PC-9 (cell line): ENCODE measurements at regions not wholly inside any gene's neighbourhood (a gene's known extent, or its start where the extent isn't known, plus 50 kb on each side); places are given as distances from the start of the nearest gene placed in this dataset.

Source experiments
- CTCF ChIP-seq: fragments of 200-600 bp; sonication (generic); conservative IDR thresholded peaks from 2 replicates; pipeline ENCODE4 v1.6.1; 2017; ENCODE audit warnings: mixed run types, antibody characterized with exemption, mild to moderate bottlenecking, moderate library complexity
- EZH2 ChIP-seq: fragments of 200-600 bp; sonication (generic); IDR thresholded peaks from 2 replicates; pipeline ENCODE4 v1.8.0; 2017; ENCODE audit warnings: antibody characterized with exemption, low read depth

- TF ChIP-seq CTCF (no peak), EZH2 (no peak)
Measured at GRCh38 chr22:44608597-44609399, 93.2 kb upstream of the PRR5 start.
